Tibial nerve (tissue), 4 donors: ENCODE measurements at regions not wholly inside any gene's neighbourhood (a gene's known extent, or its start where the extent isn't known, plus 50 kb on each side); places are given as distances from the start of the nearest gene placed in this dataset.

Experiments used
- DNase-seq, 2 donors: peaks; one replicate each; pipeline ENCODE4 v3.0.0-alpha.2; 2019; ENCODE audit warnings: low spot score in 2 of 2
- H3K27ac ChIP-seq, 4 donors: fragments of 200-600 bp; sonication (generic) in 3 of 4; one replicate each; pipeline ENCODE4 v1.5.1; 2017 to 2019; ENCODE audit warnings: mild to moderate bottlenecking in 1 of 4
- H3K27me3 ChIP-seq, 2 donors: fragments of 200-600 bp; sonication (generic) in 1 of 2; one replicate each; pipeline versions ENCODE4 v1.5.1 to v1.6.0; 2017 to 2019
- H3K36me3 ChIP-seq, 3 donors: fragments of 200-600 bp; sonication (generic); one replicate each; pipeline ENCODE4 v1.5.1; 2018 to 2019
- H3K4me1 ChIP-seq, 4 donors: fragments of 200-600 bp; sonication (generic) in 3 of 4; one replicate each; pipeline ENCODE4 v1.5.1; 2017 to 2019
- H3K4me3 ChIP-seq, 4 donors: fragments of 200-600 bp; sonication (generic) in 3 of 4; one replicate each; pipeline ENCODE4 v1.5.1; 2017 to 2019; ENCODE audit warnings: mild to moderate bottlenecking in 1 of 4, moderate library complexity in 1 of 4
- H3K9me3 ChIP-seq, 4 donors: fragments of 200-600 bp; sonication (generic) in 3 of 4; one replicate each; pipeline ENCODE4 v1.5.1; 2017 to 2019
- EP300 ChIP-seq, 2 donors: sonication (generic); formaldehyde crosslinking; IDR thresholded peaks; one replicate each; pipeline ENCODE4 v1.6.1; 2017; ENCODE audit warnings: antibody characterized with exemption in 2 of 2, mild to moderate bottlenecking in 1 of 2
- POLR2A ChIP-seq, 2 donors: fragments of 450-650 bp; IDR thresholded peaks; one replicate each; pipeline ENCODE4 v1.6.1; 2017; ENCODE audit warnings: antibody characterized with exemption in 2 of 2, mild to moderate bottlenecking in 2 of 2, moderate library complexity in 2 of 2
- WGBS, 2 donors: methylation state at CpG; one replicate each; pipeline ENCODE4 v1.1.5; 2018; 5-methylcytosine and 5-hydroxymethylcytosine counted together
- TF ChIP-seq, protein P1 (sequence below), 5 experiments: fragments of 200-600 bp in 3 of 5; fragments of 450-650 bp in 2 of 5; sonication (generic) in 3 of 5; IDR thresholded peaks; one replicate each; pipeline ENCODE4 v1.5.1; 2016 to 2019; ENCODE audit warnings: antibody characterized with exemption in 5 of 5, mild to moderate bottlenecking in 3 of 5, moderate library complexity in 2 of 5

DNA sequence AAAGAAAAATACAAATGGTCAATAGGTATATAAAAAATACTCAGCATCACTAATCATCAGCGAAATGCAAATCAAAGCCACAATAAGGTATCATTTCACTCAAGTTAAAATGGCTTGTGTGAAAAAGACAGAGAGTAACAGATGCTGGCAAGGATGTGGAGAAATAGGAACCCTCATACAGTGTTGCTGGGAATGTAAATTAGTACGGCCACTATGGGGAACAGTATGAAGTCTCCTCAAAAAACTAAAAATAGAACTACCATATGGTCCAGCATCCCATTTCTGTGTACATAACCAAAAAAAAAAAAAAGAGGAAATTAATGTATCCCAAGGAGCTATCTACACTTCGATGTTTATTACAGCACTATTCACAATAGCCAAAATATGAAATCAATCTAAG is 98.1 kb upstream of the TGFBR2 start:
- no peak for DNase-seq
- Histone ChIP-seq H3K27me3 (no peaks in the 10 kb centered on the region), H3K4me3 (no peak overlapping the region), H3K27ac (no peak overlapping the region), H3K36me3 (no peaks in the 10 kb centered on the region), H3K4me1 (peaks cover 0 to 28% (median 9%) of the 10 kb centered on the region in 4 donors), H3K9me3 (no peaks in the 10 kb centered on the region)
- no peak for TF ChIP-seq EP300 (IDR thresholded peaks at IDR 0.05)
- no peak for TF ChIP-seq POLR2A (IDR thresholded peaks at IDR 0.05)
- TF ChIP-seq, protein P1, sequence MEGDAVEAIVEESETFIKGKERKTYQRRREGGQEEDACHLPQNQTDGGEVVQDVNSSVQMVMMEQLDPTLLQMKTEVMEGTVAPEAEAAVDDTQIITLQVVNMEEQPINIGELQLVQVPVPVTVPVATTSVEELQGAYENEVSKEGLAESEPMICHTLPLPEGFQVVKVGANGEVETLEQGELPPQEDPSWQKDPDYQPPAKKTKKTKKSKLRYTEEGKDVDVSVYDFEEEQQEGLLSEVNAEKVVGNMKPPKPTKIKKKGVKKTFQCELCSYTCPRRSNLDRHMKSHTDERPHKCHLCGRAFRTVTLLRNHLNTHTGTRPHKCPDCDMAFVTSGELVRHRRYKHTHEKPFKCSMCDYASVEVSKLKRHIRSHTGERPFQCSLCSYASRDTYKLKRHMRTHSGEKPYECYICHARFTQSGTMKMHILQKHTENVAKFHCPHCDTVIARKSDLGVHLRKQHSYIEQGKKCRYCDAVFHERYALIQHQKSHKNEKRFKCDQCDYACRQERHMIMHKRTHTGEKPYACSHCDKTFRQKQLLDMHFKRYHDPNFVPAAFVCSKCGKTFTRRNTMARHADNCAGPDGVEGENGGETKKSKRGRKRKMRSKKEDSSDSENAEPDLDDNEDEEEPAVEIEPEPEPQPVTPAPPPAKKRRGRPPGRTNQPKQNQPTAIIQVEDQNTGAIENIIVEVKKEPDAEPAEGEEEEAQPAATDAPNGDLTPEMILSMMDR (IDR thresholded peaks at IDR 0.05), result no peak
- 88 to 93% methylated on average over 3 of the region's 3 CpGs for WGBS, 2 donors

DNA sequence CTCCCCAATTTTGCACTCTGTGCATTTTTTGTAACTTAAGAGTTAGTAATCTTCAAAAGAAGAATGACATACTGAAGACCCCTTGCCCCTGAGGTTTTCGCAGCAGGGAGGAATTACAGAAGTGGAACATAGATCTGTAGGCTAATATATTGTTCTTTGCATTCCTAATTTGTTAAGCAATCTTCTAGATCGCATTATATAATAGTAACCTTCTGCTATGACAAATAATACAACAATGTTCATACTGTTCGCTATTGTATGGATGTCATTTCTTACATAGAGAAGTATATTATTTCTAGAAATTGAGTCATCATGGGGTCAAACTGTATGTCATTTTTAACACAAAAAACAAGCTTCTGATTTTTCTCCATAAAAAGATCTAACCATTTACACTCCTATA is 95.8 kb upstream of the TGFBR2 start:
- Histone ChIP-seq H3K4me1 (peaks cover 0 to 28% (median 9%) of the 10 kb centered on the region in 4 donors), H3K9me3 (no peaks in the 10 kb centered on the region), H3K27me3 (no peaks in the 10 kb centered on the region), H3K36me3 (no peaks in the 10 kb centered on the region), H3K4me3 (no peak overlapping the region), H3K27ac (no peak overlapping the region)
- DNase-seq, result no peak
- 53 to 57% methylated on average over 3 of the region's 3 CpGs for WGBS, 2 donors
- TF ChIP-seq POLR2A (IDR thresholded peaks at IDR 0.05) (no peak), EP300 (IDR thresholded peaks at IDR 0.05) (no peak)
- TF ChIP-seq, protein P1 (IDR thresholded peaks at IDR 0.05), result no peak

DNA sequence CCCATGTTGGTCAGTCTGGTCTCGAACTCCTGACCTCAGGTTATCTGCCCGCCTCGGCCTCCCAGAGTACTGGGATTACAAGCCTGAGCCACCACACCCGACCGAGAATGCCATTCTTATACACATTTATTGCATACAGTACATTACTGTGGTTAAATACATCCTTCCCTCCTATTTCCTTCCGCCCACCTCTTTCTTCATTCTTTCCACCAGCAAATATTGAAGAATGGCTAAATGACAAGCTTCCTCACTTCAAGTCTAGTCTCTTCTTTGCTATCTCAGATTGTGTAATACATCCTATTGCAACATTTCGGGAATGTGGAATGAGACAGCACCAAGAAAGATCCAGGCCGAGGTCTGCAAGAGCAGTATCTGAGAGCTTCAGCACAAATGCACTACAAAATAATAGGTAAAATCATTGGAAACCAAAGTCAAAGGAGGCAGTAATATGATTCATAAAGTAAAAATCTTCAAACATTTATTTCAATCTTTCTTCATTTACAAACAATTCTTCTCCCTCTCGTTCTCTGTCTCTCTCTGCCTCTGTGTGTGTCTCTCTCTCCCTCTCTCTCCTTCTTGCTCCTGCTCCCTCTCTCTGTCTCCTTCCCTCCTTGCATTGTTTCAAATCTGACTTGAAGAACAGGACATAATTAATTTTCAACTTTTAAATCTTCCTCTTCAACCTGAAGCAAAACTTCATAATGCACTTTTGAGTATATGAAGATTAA is 94.7 kb upstream of the TGFBR2 start:
- 42 to 54% methylated on average over 9 of the region's 9 CpGs for WGBS, 2 donors

DNA sequence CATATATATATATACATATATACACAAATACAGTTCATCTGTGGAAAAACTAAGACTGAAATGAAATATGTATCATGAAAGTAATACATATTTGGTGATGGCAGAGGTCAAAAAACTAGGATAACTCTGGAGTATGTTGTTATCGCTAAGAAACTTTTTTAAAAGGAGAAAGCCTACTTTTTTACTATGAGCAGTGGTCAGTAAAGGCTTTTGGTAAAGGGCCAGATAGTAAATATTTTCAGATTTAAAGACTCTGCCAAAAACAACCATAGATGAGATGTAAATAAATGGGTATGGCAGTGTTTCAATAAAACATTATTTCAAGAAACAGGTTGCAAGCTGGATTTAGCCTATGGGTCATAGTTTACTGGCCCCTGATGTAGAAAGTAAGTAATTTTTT is 93.8 kb upstream of the TGFBR2 start:
- Histone ChIP-seq H3K9me3 (no peaks in the 10 kb centered on the region), H3K27ac (peak overlapping the region in 2 of 4 donors; percentile 67 to 73), H3K4me3 (no peak overlapping the region), H3K4me1 (peaks cover 0 to 32% (median 9%) of the 10 kb centered on the region in 4 donors), H3K36me3 (no peaks in the 10 kb centered on the region), H3K27me3 (no peaks in the 10 kb centered on the region)
- TF ChIP-seq EP300 (IDR thresholded peaks at IDR 0.05), result no peak
- WGBS, 2 donors, result 21 to 42% methylated on average over 1 of the region's 1 CpG
- DNase-seq, result no peak

More for the DNA sequence above, 94.7 kb upstream of the TGFBR2 start:
- TF ChIP-seq EP300 (IDR thresholded peaks at IDR 0.05) (peak in 1 of 2 donors; percentile 95), POLR2A (IDR thresholded peaks at IDR 0.05) (no peak)
- TF ChIP-seq, protein P1 (IDR thresholded peaks at IDR 0.05), result peak in 1 of 5 experiments; percentile 8
- H3K4me3 ChIP-seq, result no peak overlapping the region
- H3K27ac ChIP-seq, result peak overlapping the region in 3 of 4 donors; percentile 43 to 73 (median 67)
- H3K4me1 ChIP-seq, result peaks cover 0 to 32% (median 9%) of the 10 kb centered on the region in 4 donors
- H3K9me3 ChIP-seq, result no peaks in the 10 kb centered on the region
- H3K27me3 ChIP-seq, result no peaks in the 10 kb centered on the region
- no peaks in the 10 kb centered on the region for H3K36me3 ChIP-seq
- peak in 1 of 2 donors; percentile 52 for DNase-seq

DNA sequence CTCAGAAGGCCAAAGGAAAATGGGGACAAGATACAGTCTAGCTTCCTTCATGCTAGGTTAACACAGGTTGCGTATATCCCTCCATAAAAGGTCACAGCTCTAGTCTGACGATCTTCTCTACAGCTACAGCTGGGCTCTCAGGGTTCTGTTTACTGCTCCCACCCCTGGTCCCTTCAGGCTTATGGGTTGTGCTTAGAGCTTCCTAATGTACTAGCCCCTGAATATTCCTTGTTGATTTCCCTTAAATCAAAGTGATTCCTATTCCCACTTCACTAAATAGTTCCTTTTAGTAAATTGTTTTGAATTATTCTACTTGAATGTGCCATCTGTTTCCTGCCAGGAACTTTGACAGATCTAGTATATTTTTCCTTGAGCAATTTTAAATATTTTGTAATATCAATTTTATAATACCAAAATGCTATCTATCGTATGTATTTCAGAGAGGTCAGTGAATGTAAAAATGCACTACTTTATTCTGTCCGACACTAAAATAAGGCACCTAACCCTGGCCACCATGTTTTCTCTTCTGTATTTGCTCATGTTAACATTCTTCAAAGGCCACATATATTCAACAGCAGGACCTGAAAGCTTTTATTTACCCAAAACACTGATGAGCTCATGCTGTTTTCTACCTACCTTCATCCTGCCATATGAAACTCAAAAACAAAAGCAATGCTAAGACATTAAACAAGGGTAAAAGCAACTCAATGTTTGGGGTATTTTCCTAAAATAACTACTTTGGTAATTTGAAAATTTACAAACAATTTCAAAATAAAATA is 92.8 kb upstream of the TGFBR2 start:
- Histone ChIP-seq H3K27me3 (no peaks in the 10 kb centered on the region), H3K36me3 (no peaks in the 10 kb centered on the region), H3K4me1 (peaks cover 0 to 34% (median 9%) of the 10 kb centered on the region in 4 donors), H3K27ac (peak overlapping the region in 2 of 4 donors; percentile 67 to 73), H3K9me3 (no peaks in the 10 kb centered on the region), H3K4me3 (no peak overlapping the region)
- no peak for DNase-seq
- TF ChIP-seq, protein P1 (IDR thresholded peaks at IDR 0.05), result no peak
- no peak for TF ChIP-seq EP300 (IDR thresholded peaks at IDR 0.05)
- TF ChIP-seq POLR2A (IDR thresholded peaks at IDR 0.05), result no peak
- WGBS, 2 donors, result 80 to 82% methylated on average over 4 of the region's 4 CpGs
